Neural crest cell (in vitro differentiated cells): ENCODE measurements at regions not wholly inside any gene's neighbourhood (a gene's known extent, or its start where the extent isn't known, plus 50 kb on each side); places are given as distances from the start of the nearest gene placed in this dataset.

ENCODE experiments used
- DNase-seq: peaks from one replicate; pipeline ENCODE4 v3.0.0; 2021; ENCODE audit warnings: low read depth, mixed read lengths, low spot score
- H3K27ac Mint-ChIP-seq: one replicate; pipeline ENCODE4 v1.8.0; 2021; ENCODE audit warnings: mild to moderate bottlenecking, mixed read lengths; ENCODE audit not compliant: unreplicated experiment
- H3K27me3 Mint-ChIP-seq: 2 replicates; pipeline ENCODE4 v1.8.0; 2021; ENCODE audit warnings: low read depth, mild to moderate bottlenecking, mixed read lengths
- H3K36me3 Mint-ChIP-seq: 2 replicates; pipeline ENCODE4 v1.8.0; 2021; ENCODE audit warnings: low read depth, mild to moderate bottlenecking, mixed read lengths
- H3K4me1 Mint-ChIP-seq: 2 replicates; pipeline ENCODE4 v1.8.0; 2021; ENCODE audit warnings: mixed read lengths
- H3K4me3 Mint-ChIP-seq: one replicate; pipeline ENCODE4 v1.8.0; 2021; ENCODE audit warnings: mild to moderate bottlenecking, mixed read lengths
- H3K9me3 Mint-ChIP-seq: 2 replicates; pipeline ENCODE4 v1.8.0; 2021; ENCODE audit warnings: mixed read lengths
- TF ChIP-seq, protein P1 (sequence below): fragments of 200-600 bp; sonication (generic); conservative IDR thresholded peaks from 2 replicates; pipeline ENCODE4 v1.5.0; 2021; ENCODE audit warnings: antibody characterized with exemption, mild to moderate bottlenecking

- no peak for DNase-seq
- H3K4me3 Mint-ChIP-seq = no peak overlapping the region
- H3K36me3 Mint-ChIP-seq = no peaks in the 10 kb centered on the region
- TF ChIP-seq, protein P1, sequence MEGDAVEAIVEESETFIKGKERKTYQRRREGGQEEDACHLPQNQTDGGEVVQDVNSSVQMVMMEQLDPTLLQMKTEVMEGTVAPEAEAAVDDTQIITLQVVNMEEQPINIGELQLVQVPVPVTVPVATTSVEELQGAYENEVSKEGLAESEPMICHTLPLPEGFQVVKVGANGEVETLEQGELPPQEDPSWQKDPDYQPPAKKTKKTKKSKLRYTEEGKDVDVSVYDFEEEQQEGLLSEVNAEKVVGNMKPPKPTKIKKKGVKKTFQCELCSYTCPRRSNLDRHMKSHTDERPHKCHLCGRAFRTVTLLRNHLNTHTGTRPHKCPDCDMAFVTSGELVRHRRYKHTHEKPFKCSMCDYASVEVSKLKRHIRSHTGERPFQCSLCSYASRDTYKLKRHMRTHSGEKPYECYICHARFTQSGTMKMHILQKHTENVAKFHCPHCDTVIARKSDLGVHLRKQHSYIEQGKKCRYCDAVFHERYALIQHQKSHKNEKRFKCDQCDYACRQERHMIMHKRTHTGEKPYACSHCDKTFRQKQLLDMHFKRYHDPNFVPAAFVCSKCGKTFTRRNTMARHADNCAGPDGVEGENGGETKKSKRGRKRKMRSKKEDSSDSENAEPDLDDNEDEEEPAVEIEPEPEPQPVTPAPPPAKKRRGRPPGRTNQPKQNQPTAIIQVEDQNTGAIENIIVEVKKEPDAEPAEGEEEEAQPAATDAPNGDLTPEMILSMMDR = no peak
- H3K27ac Mint-ChIP-seq = no peak overlapping the region
- H3K9me3 Mint-ChIP-seq = no peaks in the 10 kb centered on the region
- H3K27me3 Mint-ChIP-seq = peaks cover 6% of the 10 kb centered on the region
- H3K4me1 Mint-ChIP-seq = no peaks in the 10 kb centered on the region
These were observed 150.2 kb upstream of the C14orf180 start for GRCh38 chr14:104429291-104429861.

DNA sequence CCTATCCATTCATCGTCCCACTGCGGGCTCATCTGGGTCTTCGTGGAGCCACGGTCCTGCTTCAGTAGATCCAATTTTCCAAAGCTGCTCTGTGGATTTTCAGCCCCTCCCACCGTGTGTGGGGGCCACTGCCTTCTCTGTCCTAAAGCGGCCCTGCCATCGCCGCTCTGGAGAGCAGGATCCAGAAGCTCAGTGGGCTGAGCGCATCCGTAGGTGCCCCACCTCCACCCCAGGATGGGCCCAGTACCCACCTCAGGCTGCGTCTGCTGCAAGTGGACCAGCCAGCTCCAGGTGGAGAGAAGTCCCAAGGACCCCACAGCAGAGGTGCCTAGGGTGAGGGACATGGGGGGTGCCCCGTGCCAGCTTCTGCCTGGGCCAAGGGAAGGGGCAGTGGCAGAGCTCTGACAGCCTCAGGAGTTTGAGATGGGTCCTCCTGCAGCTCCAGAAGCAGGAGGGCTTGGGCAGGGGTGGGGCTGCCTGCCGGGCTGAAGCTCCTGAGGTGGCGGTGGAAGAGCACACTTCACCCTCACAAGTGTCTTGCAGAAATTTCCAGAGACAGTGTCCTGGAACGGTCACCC, 148.1 kb upstream of the C14orf180 start:
- Mint-ChIP-seq H3K36me3 (no peaks in the 10 kb centered on the region), H3K9me3 (no peaks in the 10 kb centered on the region), H3K27me3 (peaks cover 6% of the 10 kb centered on the region), H3K4me3 (no peak overlapping the region), H3K4me1 (no peaks in the 10 kb centered on the region), H3K27ac (no peak overlapping the region)
- TF ChIP-seq, protein P1 = no peak
- DNase-seq = no peak

DNA sequence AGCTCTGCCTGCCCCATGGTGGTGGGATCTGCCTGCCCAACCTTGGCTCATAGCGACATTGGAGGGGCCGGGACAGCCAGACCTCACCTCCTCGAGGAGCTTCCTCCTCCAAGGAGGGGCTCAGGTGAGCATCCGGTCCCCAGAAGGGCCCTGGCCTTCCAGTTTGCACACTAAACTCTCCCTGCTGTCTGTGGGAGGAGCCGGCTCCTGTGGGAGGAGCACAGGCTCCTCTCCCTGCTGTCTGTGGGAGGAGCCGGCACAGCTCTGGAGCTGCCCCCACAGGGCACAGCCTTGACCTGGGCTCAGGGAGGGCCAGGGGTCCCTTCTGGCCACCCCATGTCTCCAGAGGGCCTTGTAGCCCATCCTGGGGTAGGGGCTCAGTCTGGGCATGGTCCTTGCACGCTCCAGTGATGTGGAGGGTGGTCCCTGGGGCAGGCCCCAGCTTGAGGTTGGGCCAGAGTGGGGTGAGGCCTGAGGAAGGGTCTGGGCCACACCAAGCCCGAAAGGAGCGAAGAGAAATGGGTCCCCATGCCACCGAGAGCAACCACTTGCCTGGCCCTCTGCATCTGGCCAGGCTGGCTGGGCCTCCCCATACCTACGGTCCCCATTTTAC, 147.5 kb upstream of the C14orf180 start:
- H3K36me3 Mint-ChIP-seq = no peaks in the 10 kb centered on the region
- H3K4me3 Mint-ChIP-seq = no peak overlapping the region
- no peak for DNase-seq
- no peak overlapping the region for H3K27ac Mint-ChIP-seq
- H3K9me3 Mint-ChIP-seq = no peaks in the 10 kb centered on the region
- TF ChIP-seq, protein P1 = no peak
- H3K4me1 Mint-ChIP-seq = no peaks in the 10 kb centered on the region
- peaks cover 6% of the 10 kb centered on the region for H3K27me3 Mint-ChIP-seq

DNA sequence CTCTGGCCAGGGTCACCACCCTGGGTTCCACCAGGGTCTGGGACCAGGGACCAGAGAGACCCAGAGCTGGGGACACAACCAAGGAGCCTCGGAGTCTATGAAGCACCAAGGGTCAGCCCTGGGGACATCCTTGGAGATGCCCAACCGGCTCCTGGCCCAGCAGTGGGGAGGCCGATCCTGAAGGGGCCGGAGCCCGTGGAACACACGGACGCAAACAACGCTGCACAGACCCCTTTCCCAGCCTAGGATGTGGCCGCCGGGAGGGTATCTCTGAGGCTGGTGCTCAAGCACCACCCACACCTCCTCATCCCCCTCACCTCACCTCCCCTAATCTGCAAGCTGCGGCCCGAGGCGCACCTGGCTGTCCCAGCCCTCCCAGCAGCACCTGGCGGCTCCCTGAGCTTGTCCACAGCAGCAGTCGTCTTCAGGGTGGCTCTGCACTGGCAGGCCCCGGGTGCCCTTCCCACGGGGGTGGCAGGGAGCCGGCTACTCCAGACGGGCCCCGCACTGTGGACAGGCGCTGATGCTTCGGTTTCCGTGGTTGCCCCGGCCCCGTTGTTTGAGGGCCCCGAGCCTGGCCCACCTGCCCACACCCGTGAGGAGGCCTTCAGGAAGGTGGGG, 146.8 kb upstream of the C14orf180 start:
- Mint-ChIP-seq H3K27me3 (peaks cover 6% of the 10 kb centered on the region), H3K27ac (no peak overlapping the region), H3K36me3 (no peaks in the 10 kb centered on the region), H3K4me3 (no peak overlapping the region), H3K9me3 (no peaks in the 10 kb centered on the region), H3K4me1 (no peaks in the 10 kb centered on the region)
- TF ChIP-seq, protein P1 = no peak
- DNase-seq = no peak

GRCh38 chr14:104433401-104434213, 146.0 kb upstream of the C14orf180 start:
- Mint-ChIP-seq H3K36me3 (no peaks in the 10 kb centered on the region), H3K9me3 (no peaks in the 10 kb centered on the region), H3K27me3 (peaks cover 6% of the 10 kb centered on the region), H3K4me1 (no peaks in the 10 kb centered on the region), H3K27ac (no peak overlapping the region), H3K4me3 (no peak overlapping the region)
- TF ChIP-seq, protein P1 = no peak
- DNase-seq = no peak
